SK-N-SH treated with all-trans-retinoic acid at 6 μM for 48 hours (cell line): ENCODE measurements at regions not wholly inside any gene's neighbourhood (a gene's known extent, or its start where the extent isn't known, plus 50 kb on each side); places are given as distances from the start of the nearest gene placed in this dataset.

ENCODE experiments used
- OSR1 ChIP-seq: fragments of 250-450 bp; sonication (Bioruptor Pico); IDR thresholded peaks from 2 replicates; pipeline ENCODE4 v1.8.0; 2022; ENCODE audit warnings: moderate library complexity, mild to moderate bottlenecking, inconsistent platforms
- PPARA ChIP-seq: fragments of 250-450 bp; sonication (Bioruptor Pico); IDR thresholded peaks from 2 replicates; pipeline ENCODE4 v1.5.0; 2020; ENCODE audit warnings: mild to moderate bottlenecking, borderline replicate concordance
- RARB ChIP-seq: fragments of 250-450 bp; sonication (Bioruptor Pico); IDR thresholded peaks from 2 replicates; pipeline ENCODE4 v1.8.0; 2021; ENCODE audit warnings: mild to moderate bottlenecking, moderate library complexity
- ZFP30 ChIP-seq: fragments of 450-650 bp; formaldehyde crosslinking; IDR thresholded peaks from 2 replicates; pipeline ENCODE4 v1.5.0; 2022; ENCODE audit warnings: mild to moderate bottlenecking, moderate library complexity
- ZNF8 ChIP-seq: fragments of 450-650 bp; formaldehyde crosslinking; IDR thresholded peaks from 2 replicates; pipeline ENCODE4 v1.5.0; 2020; ENCODE audit warnings: mild to moderate bottlenecking, moderate library complexity
- TF ChIP-seq, protein P1 (sequence below): fragments of 250-450 bp; sonication (Bioruptor Pico); IDR thresholded peaks from 2 replicates; pipeline ENCODE4 v1.5.1; 2021; ENCODE audit warnings: mild to moderate bottlenecking, moderate library complexity

DNA sequence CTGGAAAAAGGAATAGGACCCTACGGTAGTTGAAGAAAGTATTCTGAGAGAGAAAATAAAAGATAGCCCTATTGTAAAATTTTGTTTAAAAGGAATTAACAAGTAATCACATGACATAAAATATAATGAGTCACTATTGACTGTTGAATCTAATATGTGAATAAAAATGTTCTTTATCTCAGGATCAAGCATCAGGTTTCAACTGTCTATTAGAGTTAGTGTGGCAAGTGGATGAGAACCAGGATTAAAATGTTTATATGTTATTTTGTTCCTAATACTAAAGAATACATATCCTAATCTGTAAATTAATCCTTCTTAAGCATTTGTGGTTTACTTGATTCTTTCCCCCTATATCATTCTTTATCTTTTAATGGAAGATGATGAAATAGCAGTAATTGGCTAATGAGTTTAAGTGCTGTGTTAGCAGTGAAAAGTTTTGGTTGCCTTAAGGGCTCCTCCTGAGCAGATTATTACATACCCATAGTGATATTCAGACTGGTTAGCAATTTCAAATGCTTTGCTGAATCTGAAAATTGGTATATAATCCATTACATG lies 101.8 kb upstream of the BCHE start:
- TF ChIP-seq ZNF8 (CRISPR knock-in tag) (no peak), OSR1 (CRISPR knock-in tag) (no peak), RARB (no peak), ZFP30 (no peak), PPARA (CRISPR knock-in tag) (no peak)
- TF ChIP-seq, protein P1, sequence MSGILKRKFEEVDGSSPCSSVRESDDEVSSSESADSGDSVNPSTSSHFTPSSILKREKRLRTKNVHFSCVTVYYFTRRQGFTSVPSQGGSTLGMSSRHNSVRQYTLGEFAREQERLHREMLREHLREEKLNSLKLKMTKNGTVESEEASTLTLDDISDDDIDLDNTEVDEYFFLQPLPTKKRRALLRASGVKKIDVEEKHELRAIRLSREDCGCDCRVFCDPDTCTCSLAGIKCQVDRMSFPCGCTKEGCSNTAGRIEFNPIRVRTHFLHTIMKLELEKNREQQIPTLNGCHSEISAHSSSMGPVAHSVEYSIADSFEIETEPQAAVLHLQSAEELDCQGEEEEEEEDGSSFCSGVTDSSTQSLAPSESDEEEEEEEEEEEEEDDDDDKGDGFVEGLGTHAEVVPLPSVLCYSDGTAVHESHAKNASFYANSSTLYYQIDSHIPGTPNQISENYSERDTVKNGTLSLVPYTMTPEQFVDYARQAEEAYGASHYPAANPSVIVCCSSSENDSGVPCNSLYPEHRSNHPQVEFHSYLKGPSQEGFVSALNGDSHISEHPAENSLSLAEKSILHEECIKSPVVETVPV (CRISPR knock-in tag), result no peak
